Epithelial cell of esophagus (primary cell): ENCODE measurements at regions not wholly inside any gene's neighbourhood (a gene's known extent, or its start where the extent isn't known, plus 50 kb on each side); places are given as distances from the start of the nearest gene placed in this dataset.
A peak's percentile ranks its signal among the peaks of the same experiment; 100 is the strongest.

Experiments
- DNase-seq: peaks from one replicate; pipeline ENCODE4 v3.0.0; 2010; ENCODE audit warnings: low read depth
- H3K4me3 ChIP-seq: 2 replicates; pipeline ENCODE4 v1.5.1; 2011; ENCODE audit warnings: mild to moderate bottlenecking, low read length, control low read depth
- TF ChIP-seq, protein P1 (sequence below): IDR thresholded peaks from 2 replicates; pipeline ENCODE4 v1.5.1; 2011; ENCODE audit warnings: low read depth, mild to moderate bottlenecking, low read length, control low read depth, inconsistent platforms; ENCODE audit not compliant: insufficient read depth; ENCODE audit errors: missing control alignments

DNA sequence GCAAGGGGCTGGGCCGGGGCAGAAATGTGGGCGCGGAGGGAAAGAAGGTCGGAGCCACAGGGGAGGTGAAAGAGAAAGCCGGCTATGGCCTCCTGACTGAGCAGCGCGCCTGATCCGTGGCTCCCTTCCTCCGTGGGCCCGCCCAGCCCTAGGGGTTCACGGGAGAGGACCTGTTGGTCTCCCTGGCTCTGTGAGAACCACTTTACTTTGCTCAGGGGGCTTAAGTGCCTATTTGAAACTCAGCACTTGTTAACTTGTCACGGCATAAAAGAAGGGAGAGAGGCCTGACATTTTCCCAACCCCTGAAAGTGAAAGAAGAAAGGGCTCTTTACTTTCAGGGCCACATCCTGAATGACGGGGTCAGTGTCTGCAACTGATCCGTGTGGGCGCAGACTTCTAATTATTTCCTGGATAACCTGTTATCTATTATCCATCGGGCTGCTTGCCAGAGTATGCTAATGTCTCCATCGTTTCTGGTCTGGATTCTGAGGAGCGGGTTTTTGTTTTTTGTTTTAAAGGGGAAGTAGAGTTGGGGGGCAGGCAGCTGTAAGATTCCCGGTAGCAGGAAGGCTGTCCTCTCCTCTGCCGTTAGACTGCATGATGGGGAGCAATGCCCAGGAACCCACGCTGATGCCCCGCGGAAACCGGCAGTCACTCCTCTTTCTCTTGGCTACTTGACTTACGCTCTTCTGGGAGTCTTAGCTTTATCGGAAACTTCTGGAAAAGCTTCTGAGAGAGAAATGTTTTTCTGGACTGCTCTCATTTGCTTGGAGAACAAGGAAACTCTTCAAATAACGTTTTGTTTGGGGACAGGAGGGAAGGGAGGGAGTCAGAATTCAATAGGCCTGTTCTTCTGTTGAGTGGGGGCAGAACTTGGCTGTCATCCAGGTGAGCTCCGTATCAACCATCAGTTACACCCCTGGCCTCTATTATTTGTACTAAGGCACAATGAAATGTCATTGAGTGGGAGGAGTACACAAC is 127.7 kb upstream of the MAX start:
- TF ChIP-seq, protein P1, sequence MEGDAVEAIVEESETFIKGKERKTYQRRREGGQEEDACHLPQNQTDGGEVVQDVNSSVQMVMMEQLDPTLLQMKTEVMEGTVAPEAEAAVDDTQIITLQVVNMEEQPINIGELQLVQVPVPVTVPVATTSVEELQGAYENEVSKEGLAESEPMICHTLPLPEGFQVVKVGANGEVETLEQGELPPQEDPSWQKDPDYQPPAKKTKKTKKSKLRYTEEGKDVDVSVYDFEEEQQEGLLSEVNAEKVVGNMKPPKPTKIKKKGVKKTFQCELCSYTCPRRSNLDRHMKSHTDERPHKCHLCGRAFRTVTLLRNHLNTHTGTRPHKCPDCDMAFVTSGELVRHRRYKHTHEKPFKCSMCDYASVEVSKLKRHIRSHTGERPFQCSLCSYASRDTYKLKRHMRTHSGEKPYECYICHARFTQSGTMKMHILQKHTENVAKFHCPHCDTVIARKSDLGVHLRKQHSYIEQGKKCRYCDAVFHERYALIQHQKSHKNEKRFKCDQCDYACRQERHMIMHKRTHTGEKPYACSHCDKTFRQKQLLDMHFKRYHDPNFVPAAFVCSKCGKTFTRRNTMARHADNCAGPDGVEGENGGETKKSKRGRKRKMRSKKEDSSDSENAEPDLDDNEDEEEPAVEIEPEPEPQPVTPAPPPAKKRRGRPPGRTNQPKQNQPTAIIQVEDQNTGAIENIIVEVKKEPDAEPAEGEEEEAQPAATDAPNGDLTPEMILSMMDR: no peak
- peak overlapping the region; percentile 20 for H3K4me3 ChIP-seq
- no peak for DNase-seq

- DNase-seq: no peak
- no peak overlapping the region for H3K4me3 ChIP-seq
- TF ChIP-seq, protein P1: no peak
Measured at GRCh38 chr14:65231286-65231980, 129.1 kb upstream of the MAX start.

DNA sequence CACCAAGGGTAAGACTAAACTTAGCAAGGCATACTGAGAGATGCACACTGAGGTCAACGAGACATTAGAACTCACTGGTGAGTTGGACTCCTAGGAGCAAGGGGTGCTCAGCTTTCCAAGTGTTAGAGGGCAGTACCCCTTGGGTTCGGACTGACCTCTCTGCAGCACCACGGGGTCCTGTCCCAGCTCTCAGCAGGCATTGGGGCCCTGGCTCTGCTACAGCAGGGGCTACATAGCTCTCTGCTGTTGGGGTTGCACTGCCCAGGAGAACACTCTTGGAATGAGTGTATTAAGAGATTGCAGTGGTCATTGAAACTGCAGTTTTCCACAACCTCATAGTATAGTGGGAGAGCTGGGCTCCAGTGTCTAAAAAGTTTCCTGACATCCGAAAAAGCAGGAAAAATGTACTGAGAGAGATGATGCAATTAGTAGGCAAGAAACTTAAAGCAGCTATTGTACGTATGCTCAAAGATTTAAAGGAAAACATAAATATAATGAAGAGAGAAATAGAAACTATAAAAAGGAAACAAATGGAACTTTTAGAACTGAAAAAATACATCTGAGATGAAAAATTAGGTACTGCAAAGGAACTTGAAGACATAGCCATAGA is 132.5 kb upstream of the MAX start:
- no peak overlapping the region for H3K4me3 ChIP-seq
- DNase-seq: no peak
- TF ChIP-seq, protein P1: no peak

DNA sequence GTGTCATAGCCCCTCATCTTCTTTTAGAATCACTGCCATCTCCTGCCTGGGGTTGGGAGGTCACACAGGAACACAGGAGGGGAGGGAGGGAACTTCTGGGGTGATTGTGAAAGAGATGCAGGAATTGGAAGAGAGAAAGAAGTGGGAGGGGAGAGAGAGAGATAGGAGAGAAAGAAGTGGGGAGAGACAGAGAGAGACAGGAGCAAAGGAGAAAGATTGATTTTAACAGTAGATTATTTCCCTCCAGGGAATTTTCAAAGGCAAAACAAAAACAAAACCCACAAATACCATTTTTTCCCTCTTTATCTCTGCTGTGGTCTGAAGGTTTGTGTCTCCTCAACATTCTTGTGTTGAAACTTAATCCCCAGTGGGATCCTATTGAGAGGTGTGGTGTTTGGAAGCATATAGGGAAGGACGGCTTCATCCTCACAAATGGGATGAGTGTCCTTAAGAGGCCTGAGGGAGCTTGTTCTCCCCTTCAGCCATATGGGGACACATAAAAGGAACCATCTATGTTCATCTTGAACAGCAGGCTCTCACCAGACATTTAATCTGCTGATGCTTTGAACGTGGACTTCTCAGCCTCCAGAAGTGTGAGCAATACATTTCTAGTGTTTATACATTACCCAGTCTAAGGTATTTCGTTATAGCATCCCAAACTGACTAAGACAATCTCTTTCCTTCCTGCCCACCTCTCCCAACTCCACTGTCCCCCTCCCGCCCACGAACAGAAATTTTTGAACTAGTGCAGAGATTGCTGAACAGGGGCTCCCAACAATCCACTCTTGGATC is 134.9 kb upstream of the MAX start:
- DNase-seq: no peak
- TF ChIP-seq, protein P1: no peak
- H3K4me3 ChIP-seq: no peak overlapping the region

GRCh38 chr14:65237941-65238340 is 135.6 kb upstream of the MAX start:
- TF ChIP-seq, protein P1: no peak
- H3K4me3 ChIP-seq: no peak overlapping the region
- no peak for DNase-seq

DNA sequence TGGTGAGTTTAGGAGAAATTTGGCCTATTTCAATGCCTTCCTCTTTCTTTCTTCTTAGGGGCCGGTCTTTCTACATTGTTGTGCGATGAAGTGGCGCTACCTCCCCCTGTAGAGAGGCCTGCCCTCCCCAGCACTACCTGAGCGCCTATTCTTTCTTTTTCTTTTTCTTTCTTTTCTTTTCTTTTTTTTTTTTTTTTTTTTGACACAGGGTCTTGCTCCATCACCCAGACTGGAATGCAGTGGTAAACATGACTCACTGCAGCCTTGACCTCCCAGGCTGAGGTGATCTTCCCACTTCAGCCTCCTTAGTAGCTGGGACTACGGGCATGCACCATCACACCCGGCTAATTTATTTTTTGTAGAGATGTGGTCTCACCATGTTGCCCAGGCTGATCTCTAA is 136.1 kb upstream of the MAX start:
- DNase-seq: peak; percentile 68
- no peak overlapping the region for H3K4me3 ChIP-seq
- TF ChIP-seq, protein P1: no peak
